ENCODE measurements at regions not wholly inside any gene's neighbourhood (a gene's known extent, or its start where the extent isn't known, plus 50 kb on each side); places are given as distances from the start of the nearest gene placed in this dataset.

DNA sequence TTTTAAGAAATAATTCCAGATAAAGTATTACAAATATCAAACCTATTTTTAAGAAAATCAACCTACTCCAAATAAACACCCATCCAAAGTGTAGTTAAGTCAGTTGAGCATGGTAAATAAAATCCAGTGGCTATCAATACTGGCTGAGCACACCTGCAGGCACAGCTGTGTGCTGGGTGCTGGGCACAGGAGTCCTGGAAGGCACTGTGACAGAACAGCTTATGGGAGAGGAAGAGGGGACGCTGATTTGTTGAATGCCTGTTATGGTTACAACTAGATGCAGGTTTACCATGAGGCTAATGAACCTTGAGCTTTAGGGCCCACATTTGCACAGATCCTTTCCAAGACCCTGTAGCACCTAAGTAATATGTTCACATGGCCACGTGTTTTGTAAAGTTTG, 202.7 kb downstream of the MTX2 start:
- no peak for DNase-seq

DNA sequence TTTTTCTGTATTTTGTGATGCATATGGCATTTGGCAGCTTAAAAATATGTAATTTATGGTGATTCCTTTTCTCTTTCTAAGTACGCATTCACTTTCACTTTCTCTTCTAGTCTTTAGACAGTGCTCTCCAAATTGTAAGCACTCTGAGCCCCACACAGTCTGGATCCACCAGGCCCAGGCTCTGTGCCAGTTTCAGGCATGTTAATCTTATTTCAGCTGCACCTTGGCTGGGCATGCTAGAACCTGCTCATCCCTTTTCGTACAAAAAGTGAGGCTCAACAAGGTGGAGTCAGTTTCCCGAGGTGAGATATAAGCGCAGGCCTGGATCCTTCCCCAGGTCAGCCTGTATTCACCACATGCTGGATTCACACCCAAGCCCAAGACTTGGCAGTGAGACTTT, 203.9 kb downstream of the MTX2 start:
- DNase-seq, result no peak

DNA sequence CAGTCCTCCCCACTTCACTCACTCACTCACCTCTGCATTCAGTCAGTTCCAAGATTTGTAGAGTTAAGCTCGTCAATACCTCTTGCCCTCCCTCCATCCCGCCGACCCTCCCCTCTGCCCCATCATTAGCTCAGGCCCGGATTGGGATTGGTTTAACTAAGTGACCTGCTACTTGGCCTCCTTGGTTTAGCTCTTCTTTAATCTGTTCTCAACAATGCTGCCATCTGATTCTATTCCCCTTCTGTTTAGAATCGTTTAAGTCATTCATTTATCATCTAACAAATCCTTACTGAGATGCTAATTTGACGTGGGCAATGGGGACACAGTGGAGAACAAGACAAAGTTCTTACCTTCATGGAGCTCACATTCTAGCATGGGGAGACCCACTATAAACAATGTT, 204.6 kb downstream of the MTX2 start:
- no peak for DNase-seq

DNA sequence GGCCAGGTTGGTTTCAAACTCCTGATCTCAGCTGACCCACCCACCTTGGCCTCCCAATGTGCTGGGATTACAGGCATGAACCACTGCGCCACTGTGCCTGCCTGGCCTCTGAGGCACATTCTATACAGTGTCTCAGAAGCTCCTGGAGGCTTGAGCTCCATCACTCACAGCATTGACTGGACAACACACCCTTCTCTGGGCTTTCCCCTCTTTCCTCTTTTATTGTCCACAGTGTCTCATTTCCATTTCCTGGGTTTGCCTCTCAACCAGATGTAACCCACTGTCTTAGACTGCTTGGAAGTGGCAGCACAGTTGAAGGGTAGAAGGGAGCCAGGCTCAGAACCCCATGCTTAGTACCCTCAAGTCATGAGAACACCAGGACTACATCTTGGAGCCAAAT, 208.1 kb downstream of the MTX2 start:
- DNase-seq, result no peak

DNA sequence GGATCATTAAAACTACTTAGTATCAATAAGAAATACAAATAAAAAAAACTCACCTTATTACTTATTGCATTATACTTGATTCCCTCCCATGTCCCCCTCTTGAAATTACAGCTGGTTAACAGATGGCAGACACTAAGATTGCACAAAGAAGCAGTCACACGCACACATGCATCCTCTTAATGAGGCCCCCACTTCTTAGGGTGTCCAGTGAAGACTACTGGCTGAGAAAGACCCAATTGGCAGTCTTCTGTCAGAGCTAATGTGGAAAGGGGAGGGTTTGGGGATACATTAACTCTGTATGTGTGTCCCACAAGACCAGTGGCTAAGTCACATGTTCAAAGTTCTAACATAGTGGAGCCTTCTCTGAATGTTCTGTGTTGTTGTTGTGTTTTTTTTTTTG, 210.7 kb downstream of the MTX2 start:
- no peak for DNase-seq

DNA sequence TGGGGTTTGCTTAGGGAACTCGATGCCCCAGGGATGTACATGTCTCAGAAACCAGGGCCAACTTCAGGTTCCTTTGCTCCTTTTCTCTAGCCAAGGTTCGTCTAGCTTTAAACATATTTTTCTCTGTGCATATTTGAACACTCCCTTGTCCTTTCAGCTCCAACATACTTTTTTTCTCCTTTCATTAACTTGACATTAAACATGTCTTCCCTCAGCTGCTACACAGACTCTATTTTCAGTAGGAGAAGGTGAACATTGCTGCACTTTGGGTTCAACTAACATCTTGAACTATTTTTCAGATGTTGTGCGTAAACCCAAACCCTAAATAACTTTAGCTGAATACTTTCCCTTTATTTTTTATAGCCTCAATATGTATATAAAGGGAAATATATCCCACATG, 212.9 kb downstream of the MTX2 start:
- no peak for DNase-seq

DNA sequence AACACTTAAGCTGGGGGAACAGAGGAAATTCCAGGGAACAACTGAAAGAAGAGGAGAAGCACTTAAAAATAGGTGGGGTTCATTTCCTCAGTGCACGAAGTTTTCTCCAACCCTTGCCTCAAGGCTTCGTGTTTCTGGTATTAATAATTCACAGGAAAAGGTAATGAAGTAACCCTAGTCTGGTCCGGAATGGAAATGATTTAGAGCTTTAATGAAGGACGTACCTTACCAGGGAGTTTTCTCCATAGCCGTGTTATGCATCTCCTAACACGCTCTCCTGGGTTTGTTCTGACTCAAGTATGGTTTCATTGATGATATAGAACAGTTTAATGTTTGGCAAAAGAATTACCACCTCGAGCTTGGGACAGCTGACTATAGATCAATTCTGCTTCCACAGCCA, 214.2 kb downstream of the MTX2 start:
- no peak for DNase-seq

DNA sequence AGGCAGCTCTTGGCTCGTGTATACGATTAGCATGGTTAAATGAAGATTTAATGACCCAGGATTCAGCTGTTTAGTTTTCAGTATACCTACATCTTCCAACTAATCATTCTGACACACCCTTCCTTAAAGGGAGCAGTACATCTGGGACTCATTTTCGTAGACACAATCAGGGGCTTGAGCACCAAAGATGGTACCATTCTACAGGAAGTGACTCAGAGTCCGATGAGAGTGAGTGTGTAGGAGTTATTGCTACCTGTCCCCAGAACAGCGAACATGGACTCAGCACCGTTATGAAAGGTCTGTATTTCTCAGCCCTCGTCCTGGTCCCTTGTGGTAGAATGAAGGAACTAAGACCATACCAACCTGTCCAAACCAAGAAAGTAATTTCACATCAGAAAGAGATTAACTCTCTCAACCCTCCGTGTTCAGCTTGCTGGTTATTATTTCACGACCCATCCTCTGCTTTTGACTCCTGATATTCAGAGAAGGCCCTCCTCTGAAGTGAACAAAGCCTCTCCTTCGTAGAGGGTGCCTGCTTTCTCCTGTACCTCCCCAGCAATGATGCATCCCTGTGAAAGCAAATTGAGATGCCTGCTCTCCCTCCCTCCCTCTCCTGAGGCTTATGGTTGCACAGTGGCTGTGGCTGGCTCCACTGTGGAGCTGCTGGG, 214.8 kb downstream of the MTX2 start:
- DNase-seq, result no peak

DNA sequence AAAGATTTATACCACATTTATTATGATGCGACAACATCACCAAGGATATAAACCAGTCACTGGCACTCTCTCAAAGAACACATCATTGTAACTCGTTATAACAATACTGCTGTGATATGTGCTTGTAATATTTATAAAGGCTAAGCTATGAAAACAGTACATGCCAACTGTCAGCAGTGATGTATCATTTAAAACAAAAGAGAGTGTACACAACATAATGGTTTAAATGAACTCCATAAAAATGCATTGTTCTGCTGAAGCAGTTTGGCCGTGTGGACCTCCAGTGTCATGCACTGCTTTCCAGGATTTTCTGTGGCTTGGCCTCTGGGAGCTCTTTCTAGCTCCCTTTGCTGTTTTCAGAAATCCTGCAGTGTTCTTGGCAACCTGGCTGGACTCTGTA, 215.6 kb downstream of the MTX2 start:
- DNase-seq, result no peak

DNA sequence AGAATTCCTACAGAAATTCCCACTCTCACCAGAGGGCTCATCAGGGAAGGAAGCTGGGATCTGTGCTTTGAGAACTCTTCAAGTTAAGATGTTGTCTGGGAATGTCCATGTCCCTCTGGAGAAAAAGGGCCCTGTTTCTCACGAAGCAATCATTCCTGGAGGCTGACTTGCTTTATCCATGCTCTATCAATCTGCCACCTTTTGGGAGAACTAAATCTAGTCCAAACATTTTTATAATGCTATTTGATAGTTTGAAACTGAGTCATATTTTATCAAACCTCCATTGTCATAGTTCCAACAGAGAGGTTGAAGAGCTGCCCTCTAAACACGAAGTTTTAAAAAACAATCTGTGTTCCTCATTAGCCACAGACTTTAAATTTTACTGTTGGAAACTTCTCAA, 219.2 kb downstream of the MTX2 start:
- no peak for DNase-seq

DNA sequence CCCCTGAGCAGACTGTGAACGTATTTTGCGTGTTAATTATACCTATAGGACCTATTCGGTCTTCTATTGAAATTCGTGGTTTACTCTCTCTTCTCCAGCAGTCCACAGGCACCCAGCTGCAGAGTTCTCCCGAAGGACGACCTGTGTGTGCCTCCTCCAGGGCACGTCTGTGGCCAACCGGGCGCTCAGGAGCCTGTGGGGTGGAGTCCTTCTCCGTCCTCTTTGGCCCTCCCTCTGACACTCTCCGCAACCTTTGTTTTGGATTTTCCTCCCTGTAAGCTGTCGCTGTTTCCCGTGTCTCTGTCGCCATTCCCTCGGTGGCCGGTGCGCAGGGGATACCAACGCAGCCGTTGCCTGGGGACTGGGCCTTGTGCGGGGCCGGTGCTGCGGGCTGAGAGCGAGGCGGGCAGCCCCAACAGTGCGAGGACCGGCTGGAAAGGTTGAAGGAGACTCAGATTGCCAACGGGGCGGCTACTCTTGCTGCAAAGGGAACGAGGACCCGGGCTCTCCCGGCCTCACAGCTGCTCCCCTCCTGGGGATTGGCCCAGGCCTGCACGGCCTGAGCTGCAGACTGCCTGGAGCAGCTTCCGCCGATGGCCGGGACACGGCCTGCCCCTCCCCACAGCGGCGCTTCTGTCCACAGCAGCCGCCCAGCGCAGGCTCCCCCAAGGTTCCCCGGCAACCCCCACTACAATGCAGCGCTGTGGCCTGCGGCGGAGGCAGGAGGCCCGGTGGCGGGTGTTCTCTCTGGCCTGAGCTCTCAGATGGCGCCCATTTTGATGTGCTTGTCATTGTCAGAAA, 221.0 kb downstream of the MTX2 start:
- DNase-seq, result no peak

DNA sequence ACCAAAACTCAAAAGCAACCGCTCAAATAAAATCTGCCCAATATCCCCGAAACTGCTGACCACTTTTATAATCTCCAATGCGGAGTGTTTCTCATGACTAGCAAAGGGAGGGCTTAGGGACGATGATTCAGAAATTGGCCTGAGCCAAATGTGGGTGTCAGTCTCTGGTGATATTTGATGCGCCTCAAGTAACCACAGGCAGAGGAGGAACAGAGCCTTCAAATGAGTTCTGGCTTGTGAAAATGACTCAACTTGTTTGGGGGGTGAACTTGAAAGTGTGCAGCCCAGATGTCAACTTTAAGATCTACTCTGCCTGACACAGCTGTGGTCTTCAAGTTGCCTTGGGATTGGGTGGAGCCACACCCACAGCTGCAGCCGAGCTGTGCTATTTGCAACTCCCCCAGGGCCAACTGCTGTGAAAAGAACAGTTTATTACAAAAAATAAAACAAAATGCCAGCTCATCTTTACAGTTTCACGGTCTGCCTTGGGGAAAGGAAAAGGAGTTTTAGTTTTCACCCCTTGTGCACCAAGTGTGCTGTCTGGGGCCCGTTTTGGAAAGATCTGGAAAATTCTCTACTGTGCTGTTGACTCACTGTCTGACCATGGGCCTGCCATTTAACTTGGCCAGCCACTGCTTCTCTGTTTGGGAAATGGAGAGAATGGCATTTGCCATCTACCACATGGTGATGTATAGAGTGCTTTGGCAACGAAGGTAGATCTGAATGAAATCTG, 222.1 kb downstream of the MTX2 start:
- peak; percentile 69 for DNase-seq

DNA sequence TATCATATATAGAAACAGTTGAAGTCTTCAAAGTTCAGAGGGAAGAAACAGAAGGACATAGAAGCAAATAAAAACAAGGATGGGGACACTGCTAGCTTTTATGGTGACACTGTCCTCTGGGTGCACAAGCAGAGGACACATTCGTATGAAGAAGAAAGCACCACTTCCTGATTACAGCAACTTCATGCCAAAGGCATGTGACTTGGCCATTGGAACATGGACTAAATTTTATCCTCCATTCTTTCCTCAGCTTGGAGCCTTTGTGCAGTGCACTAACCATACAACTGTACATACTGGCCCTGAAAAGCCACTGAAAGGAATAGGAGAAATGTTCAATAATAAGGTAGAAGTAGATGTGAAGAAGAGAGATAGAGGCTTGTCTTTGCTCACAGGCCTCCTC, 223.3 kb downstream of the MTX2 start:
- no peak for DNase-seq

DNA sequence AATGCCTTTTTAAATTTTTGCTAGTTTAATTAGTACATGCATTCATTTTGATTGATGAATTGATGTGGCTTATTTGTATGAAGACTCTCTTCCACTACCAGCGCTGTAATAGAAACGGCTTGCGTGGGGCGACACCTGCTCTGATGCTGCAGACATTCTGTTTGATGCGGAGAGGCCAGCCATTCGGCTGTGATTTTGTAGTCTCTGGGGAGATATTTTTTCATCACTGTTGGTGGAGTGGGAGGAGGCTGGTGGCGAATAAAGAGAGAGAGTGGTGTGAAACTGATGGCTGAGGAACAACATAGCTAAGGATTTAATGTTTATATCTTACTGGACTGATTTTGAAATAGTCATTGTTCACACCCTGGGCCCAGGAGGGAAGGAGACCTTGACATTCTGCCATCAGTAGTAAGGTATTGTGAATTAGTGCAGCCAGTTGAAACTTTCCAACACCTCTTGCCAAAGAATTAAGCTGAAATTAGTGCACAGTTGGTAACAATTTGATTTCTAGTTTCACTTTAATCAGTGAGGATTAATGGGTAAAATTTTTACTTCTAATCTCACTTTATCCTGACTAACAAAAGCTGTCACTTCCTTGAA, 224.1 kb downstream of the MTX2 start:
- no peak for DNase-seq

DNA sequence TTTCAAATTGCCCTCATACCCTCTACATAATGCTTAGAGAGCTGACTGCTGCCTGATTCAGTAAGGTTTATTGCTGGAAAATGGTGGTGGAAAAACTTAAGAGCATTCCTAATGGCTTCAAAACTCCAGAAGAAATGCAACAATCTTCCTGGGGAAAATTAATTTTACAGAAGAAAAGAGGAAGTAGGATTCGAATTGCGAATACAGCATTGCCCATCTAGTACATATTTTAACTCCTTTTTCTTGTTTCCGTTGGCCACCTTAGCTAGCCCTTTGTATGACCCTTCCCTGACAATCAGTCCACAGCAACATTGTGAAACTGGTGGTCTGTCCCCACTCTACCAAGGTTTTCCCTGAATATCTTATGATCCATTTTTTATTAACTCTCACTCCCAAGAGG, 224.7 kb downstream of the MTX2 start:
- DNase-seq, result no peak

DNA sequence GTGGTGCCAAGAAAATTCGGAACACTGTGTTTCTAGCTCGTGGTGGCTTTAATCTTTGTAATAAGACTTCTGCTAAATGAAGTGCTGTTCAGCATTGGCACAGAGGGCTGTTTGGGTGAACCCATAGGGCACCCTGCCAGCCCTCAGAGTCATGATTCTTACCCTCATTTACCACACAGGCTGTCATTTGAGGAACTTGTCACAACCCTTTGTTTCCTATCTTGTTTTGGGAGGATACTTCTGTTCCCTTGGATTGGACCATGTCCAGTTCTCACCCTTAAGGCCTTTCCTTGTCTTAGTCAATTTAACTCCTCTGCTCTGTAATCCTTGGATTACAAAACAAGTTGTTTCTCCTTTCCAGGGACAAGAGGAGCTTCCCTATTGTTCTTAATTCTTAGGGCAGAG, 225.7 kb downstream of the MTX2 start:
- DNase-seq, result no peak

DNA sequence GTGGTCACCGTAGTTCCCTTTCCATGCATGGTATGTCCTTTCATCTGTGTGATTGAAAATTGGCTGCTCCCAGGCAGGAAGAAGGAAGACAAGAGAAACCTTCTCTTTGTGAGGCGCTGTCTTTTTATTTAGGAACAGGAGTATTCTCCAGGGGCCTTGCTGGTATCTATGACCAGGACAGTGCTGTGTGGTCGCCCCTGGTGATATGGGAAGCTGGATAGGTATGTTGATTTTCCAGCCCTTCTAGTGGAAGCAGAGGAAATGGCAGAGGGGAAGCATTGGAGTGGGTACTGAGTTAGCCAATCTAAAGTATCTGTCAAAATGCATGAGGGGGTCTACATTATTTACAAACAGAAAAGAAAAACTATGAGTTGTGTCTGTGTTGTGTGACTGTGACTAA, 226.6 kb downstream of the MTX2 start:
- DNase-seq, result no peak

DNA sequence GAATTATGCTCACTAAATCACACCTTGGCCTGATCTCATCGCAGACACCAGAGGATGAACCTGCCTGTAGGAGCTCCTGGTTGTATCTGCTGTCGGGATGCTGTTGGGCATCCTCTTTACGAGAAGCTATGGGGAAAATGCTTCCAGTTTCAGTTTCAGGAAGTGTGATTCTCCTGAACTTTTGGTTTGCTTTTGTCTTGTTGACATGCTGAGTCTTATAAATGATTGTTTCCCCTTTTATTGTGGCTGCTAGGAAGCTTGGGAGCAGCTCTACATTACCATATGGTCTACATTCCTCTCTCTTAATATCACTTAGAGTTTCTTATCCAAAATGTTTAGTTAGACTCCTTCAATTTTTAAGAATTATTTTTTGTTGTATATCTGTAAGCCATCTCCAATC, 227.5 kb downstream of the MTX2 start:
- no peak for DNase-seq

DNA sequence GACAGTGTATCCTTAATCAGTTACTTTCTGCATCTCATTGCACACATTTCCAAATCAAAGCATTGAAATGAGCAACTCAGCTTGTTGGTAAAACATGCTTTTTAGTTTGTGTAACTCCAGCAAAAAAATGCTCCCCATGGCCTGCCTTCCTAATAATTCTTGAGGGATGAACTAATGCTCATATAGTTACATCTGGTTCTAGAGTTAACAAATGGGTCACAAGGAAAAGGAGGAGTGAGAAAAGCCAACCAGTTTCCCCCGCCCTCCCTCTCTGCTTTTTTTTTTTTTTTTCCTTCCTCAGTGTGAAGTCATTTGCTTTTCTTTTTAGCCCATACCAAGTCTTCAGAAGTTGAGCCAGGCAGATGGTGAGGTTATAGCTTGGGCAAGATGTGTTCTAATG, 231.7 kb downstream of the MTX2 start:
- DNase-seq, result no peak

DNA sequence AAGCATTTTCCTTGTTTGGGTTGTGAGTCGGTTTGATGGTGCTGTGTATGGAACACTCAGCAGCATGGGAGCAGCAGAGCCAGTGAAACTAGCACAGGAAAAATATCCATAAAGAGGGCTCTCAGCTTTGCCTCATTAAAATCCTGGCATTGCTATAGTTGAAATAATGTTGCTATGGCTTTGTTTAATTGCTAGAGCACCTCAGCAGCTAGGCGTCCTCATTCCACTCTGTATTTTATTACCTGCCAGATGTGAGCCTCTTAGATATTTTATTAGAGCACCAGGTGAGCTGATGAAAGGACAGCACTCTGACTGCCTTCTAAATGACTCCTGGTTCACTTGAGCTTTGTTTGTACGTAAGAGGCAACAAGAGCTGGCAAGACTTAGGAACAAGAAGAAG, 232.4 kb downstream of the MTX2 start:
- no peak for DNase-seq

DNA sequence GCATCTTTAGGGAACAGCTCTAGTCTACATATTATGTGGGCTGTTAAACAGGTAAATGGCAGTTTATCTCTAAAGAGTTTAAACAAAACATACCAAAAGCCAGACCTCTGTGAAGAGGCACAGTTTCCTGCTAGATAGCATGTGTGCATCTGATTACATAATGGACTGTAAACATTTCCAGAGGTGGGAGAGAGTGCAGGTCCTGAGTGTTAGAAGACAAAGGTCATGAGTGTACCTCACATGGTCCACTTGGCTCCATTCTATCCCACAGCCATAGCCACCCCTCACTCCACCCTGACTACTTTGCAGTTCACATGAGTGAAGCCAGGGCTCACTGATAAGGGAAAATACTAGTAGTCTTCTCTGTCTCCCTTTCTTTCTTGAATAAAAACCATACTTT, 233.4 kb downstream of the MTX2 start:
- DNase-seq, result no peak

DNA sequence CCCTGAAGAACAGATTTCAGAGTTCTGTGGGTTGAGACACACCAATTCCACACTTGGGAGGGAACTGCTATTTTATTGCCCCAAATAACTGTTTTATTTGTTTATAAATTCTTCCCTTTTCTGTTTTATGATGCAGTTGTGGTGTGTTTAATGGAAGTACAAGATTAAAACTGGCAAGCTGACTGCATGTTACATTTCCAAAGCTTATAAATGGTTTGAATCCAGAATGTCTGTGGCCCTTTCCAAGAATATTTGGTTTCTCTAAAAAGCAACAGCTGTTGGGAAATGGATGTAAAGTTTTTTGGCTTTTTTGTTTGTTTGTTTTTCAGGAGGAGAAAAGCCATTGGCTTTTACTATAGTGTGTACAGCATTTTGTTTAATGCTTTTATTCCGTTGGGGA, 234.5 kb downstream of the MTX2 start:
- DNase-seq, result no peak

DNA sequence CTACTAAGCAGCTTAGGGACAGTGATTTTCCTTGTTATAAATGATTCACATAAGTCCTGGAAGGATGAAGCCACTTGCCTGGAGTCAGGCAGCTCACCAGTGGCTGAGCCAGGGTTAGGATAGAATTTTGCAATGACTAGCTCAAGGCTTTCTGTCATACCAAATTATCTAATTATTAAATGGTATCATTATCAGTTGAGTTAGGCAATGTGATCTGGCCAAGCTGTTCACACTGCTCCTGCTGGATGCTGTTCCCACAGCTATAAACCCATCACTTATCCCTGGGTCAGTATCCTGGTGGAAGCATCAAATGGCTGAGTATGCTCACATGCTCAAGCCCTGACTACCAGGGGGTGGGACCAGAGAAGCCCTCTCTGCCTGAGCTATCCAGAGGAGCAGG, 235.2 kb downstream of the MTX2 start:
- no peak for DNase-seq

DNA sequence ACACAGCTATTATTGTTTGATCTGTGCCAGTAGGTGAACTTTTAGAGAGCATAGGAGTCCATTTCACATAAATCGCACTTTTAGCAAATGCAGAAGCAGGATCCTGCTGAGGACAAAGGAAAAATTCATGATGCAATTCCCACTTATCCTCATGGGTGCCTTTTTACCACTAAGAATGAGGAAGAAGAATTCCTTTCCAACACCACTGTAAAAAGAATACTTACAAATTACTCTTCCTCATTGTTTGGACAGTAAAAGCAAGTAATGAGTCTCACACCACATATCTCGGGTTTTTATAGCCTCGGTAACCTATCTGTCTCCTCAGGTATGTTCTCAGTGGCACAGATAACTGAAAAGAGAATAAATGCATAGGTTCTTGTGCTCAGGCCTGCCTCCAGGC, 238.5 kb downstream of the MTX2 start:
- no peak for DNase-seq
